ENCODE measurements at regions not wholly inside any gene's neighbourhood (a gene's known extent, or its start where the extent isn't known, plus 50 kb on each side); places are given as distances from the start of the nearest gene placed in this dataset.

GRCh38 chr10:80896959-80897358, 359.3 kb downstream of the SH2D4B start:
- TF ChIP-seq CTCF (IDR thresholded peaks at IDR 0.05; ENCODE audit: insufficient read depth, low read depth, low read length), result no peak
- H3K4me3 ChIP-seq (ENCODE audit: low read depth, low read length), result no peak overlapping the region
- DNase-seq (ENCODE audit: low read depth), result no peak

GRCh38 chr10:80900661-80901060, 363.0 kb downstream of the SH2D4B start:
- no peak for TF ChIP-seq CTCF (IDR thresholded peaks at IDR 0.05; ENCODE audit: insufficient read depth, low read depth, low read length)
- H3K4me3 ChIP-seq (ENCODE audit: low read depth, low read length), result no peak overlapping the region
- DNase-seq (ENCODE audit: low read depth), result no peak

- no peak overlapping the region for H3K4me3 ChIP-seq (ENCODE audit: low read depth, low read length)
- no peak for TF ChIP-seq CTCF (IDR thresholded peaks at IDR 0.05; ENCODE audit: insufficient read depth, low read depth, low read length)
- no peak for DNase-seq (ENCODE audit: low read depth)
Observed at GRCh38 chr10:80908611-80909010, 370.9 kb downstream of the SH2D4B start.

GRCh38 chr10:80909254-80909653, 371.6 kb downstream of the SH2D4B start:
- DNase-seq (ENCODE audit: low read depth), result no peak
- H3K4me3 ChIP-seq (ENCODE audit: low read depth, low read length), result no peak overlapping the region
- TF ChIP-seq CTCF (IDR thresholded peaks at IDR 0.05; ENCODE audit: insufficient read depth, low read depth, low read length), result no peak

- no peak for TF ChIP-seq CTCF (IDR thresholded peaks at IDR 0.05; ENCODE audit: insufficient read depth, low read depth, low read length)
- no peak for DNase-seq (ENCODE audit: low read depth)
- H3K4me3 ChIP-seq (ENCODE audit: low read depth, low read length), result no peak overlapping the region
Observed at GRCh38 chr10:80917636-80918035, 379.9 kb downstream of the SH2D4B start.

GRCh38 chr10:80921032-80921431, 383.3 kb downstream of the SH2D4B start:
- H3K4me3 ChIP-seq (ENCODE audit: low read depth, low read length), result no peak overlapping the region
- no peak for TF ChIP-seq CTCF (IDR thresholded peaks at IDR 0.05; ENCODE audit: insufficient read depth, low read depth, low read length)
- no peak for DNase-seq (ENCODE audit: low read depth)

Data from fibroblast of villous mesenchyme (primary cell).